Caki2 (cell line): ENCODE measurements at regions not wholly inside any gene's neighbourhood (a gene's known extent, or its start where the extent isn't known, plus 50 kb on each side); places are given as distances from the start of the nearest gene placed in this dataset.

Experiments
- DNase-seq: peaks from one replicate; pipeline ENCODE4 v3.0.0-alpha.2; 2015; ENCODE audit warnings: low read depth
- in situ Hi-C: cut with HindIII; loops from 2 replicates; pipeline ENCODE4 v1.10.0; 2016; ENCODE audit warnings: low sequenced_read_pairs, low pct_unique_long_range_greater_than_20kb, mixed read lengths

- in situ Hi-C loops, result no loop called here
- no peak for DNase-seq
Measured at GRCh38 chr7:42765931-42766330, 145.9 kb downstream of the C7orf25 start.

GRCh38 chr7:42763137-42763551, 148.7 kb downstream of the C7orf25 start:
- no peak for DNase-seq
- in situ Hi-C loops, result no loop called here

- in situ Hi-C loops, result no loop called here
Measured at GRCh38 chr7:42761486-42761885, 150.4 kb downstream of the C7orf25 start.

GRCh38 chr7:42758124-42758523, 153.7 kb downstream of the C7orf25 start:
- in situ Hi-C loops, result no loop called here
- no peak for DNase-seq

More at GRCh38 chr7:42761486-42761885, 150.4 kb downstream of the C7orf25 start:
- no peak for DNase-seq

- in situ Hi-C loops, result no loop called here
Measured at GRCh38 chr7:42756841-42757240, 155.0 kb downstream of the C7orf25 start.

GRCh38 chr7:42753811-42754363, 158.0 kb downstream of the C7orf25 start:
- no peak for DNase-seq
- in situ Hi-C loops, result no loop called here

More at GRCh38 chr7:42756841-42757240, 155.0 kb downstream of the C7orf25 start:
- no peak for DNase-seq

- no peak for DNase-seq
- in situ Hi-C loops, result no loop called here
Measured at GRCh38 chr7:42753367-42753766, 158.5 kb downstream of the C7orf25 start.

- DNase-seq, result no peak
- in situ Hi-C loops, result no loop called here
Measured at GRCh38 chr7:42750172-42750571, 161.7 kb downstream of the C7orf25 start.

- no peak for DNase-seq
- in situ Hi-C loops, result no loop called here
Measured at GRCh38 chr7:42747044-42747443, 164.8 kb downstream of the C7orf25 start.

GRCh38 chr7:42746214-42746613, 165.7 kb downstream of the C7orf25 start:
- no peak for DNase-seq
- in situ Hi-C loops, result no loop called here

GRCh38 chr7:42745357-42746059, 166.4 kb downstream of the C7orf25 start:
- DNase-seq, result no peak
- in situ Hi-C loops, result no loop called here

GRCh38 chr7:42744746-42745145, 167.1 kb downstream of the C7orf25 start:
- DNase-seq, result no peak
- in situ Hi-C loops, result no loop called here

GRCh38 chr7:42743077-42743858, 168.6 kb downstream of the C7orf25 start:
- in situ Hi-C loops, result no loop called here
- DNase-seq, result no peak

- in situ Hi-C loops, result no loop called here
- DNase-seq, result no peak
Measured at GRCh38 chr7:42742318-42742717, 169.6 kb downstream of the C7orf25 start.

GRCh38 chr7:42740408-42740807, 171.5 kb downstream of the C7orf25 start:
- in situ Hi-C loops, result no loop called here

GRCh38 chr7:42739638-42740037, 172.2 kb downstream of the C7orf25 start:
- DNase-seq, result no peak

More at GRCh38 chr7:42740408-42740807, 171.5 kb downstream of the C7orf25 start:
- DNase-seq, result no peak

GRCh38 chr7:42736931-42737330, 174.9 kb downstream of the C7orf25 start:
- no peak for DNase-seq
- in situ Hi-C loops, result no loop called here

More at GRCh38 chr7:42739638-42740037, 172.2 kb downstream of the C7orf25 start:
- in situ Hi-C loops, result no loop called here

- no peak for DNase-seq
Measured at GRCh38 chr7:42735081-42735480, 176.8 kb downstream of the C7orf25 start.

GRCh38 chr7:42734568-42734967, 177.3 kb downstream of the C7orf25 start:
- in situ Hi-C loops, result no loop called here
- no peak for DNase-seq

More at GRCh38 chr7:42735081-42735480, 176.8 kb downstream of the C7orf25 start:
- in situ Hi-C loops, result no loop called here
